ENCODE measurements at regions not wholly inside any gene's neighbourhood (a gene's known extent, or its start where the extent isn't known, plus 50 kb on each side); places are given as distances from the start of the nearest gene placed in this dataset.

DNA sequence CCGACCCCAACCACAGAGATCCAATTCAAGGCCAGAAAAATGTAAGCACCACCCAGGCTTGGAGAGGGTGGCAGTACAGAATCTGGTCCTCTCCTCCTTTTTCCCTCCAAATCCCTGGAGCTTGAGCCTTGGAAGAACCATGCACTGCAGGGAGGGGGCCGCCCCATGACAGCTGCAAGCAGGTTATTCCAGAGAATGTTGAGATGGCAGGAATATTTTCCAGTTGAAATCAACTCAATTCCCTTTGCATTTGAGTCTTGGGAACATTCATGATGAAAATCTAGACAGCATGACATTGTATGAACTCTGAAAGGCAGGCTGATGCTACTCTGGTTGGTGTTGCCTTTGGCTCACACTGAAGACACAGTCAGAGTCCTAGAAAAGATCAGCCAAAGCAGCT is 386.6 kb upstream of the FGF16 start:
- H4K20me1 ChIP-seq (ENCODE audit: insufficient read depth, low read length) = no peaks in the 10 kb centered on the region
- TF ChIP-seq, protein P1, sequence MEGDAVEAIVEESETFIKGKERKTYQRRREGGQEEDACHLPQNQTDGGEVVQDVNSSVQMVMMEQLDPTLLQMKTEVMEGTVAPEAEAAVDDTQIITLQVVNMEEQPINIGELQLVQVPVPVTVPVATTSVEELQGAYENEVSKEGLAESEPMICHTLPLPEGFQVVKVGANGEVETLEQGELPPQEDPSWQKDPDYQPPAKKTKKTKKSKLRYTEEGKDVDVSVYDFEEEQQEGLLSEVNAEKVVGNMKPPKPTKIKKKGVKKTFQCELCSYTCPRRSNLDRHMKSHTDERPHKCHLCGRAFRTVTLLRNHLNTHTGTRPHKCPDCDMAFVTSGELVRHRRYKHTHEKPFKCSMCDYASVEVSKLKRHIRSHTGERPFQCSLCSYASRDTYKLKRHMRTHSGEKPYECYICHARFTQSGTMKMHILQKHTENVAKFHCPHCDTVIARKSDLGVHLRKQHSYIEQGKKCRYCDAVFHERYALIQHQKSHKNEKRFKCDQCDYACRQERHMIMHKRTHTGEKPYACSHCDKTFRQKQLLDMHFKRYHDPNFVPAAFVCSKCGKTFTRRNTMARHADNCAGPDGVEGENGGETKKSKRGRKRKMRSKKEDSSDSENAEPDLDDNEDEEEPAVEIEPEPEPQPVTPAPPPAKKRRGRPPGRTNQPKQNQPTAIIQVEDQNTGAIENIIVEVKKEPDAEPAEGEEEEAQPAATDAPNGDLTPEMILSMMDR (IDR thresholded peaks at IDR 0.05; ENCODE audit: extremely low read depth, low read depth, low read length) = no peak
- DNase-seq (ENCODE audit: insufficient read length, low spot score, missing footprints) = no peak
- no peaks in the 10 kb centered on the region for H3K27me3 ChIP-seq (ENCODE audit: insufficient read depth, low read length)
- no peaks in the 10 kb centered on the region for H3K9me3 ChIP-seq (ENCODE audit: low read depth, low read length)
- H3K4me1 ChIP-seq (ENCODE audit: insufficient read depth, low read length) = no peaks in the 10 kb centered on the region
- H2AFZ ChIP-seq (ENCODE audit: low read length) = no peak overlapping the region
- H3K79me2 ChIP-seq (ENCODE audit: insufficient read depth, low read length) = no peaks in the 10 kb centered on the region
- no peak overlapping the region for H3K4me2 ChIP-seq (ENCODE audit: insufficient read depth, low read length)
- no peak overlapping the region for H3K4me3 ChIP-seq (ENCODE audit: insufficient read depth, low read length)
- H3K36me3 ChIP-seq (ENCODE audit: insufficient read depth, low read length) = no peaks in the 10 kb centered on the region
- no peak overlapping the region for H3K27ac ChIP-seq (ENCODE audit: low read depth, low read length)

- Histone ChIP-seq H3K4me3 (ENCODE audit: insufficient read depth, low read length) (no peak overlapping the region), H3K27me3 (ENCODE audit: insufficient read depth, low read length) (no peaks in the 10 kb centered on the region), H3K79me2 (ENCODE audit: insufficient read depth, low read length) (no peaks in the 10 kb centered on the region), H3K4me2 (ENCODE audit: insufficient read depth, low read length) (no peak overlapping the region), H3K27ac (ENCODE audit: low read depth, low read length) (no peak overlapping the region), H3K4me1 (ENCODE audit: insufficient read depth, low read length) (no peaks in the 10 kb centered on the region), H3K36me3 (ENCODE audit: insufficient read depth, low read length) (no peaks in the 10 kb centered on the region), H4K20me1 (ENCODE audit: insufficient read depth, low read length) (no peaks in the 10 kb centered on the region), H3K9me3 (ENCODE audit: low read depth, low read length) (no peaks in the 10 kb centered on the region), H2AFZ (ENCODE audit: low read length) (no peak overlapping the region)
- TF ChIP-seq, protein P1 (IDR thresholded peaks at IDR 0.05; ENCODE audit: extremely low read depth, low read depth, low read length) = no peak
- no peak for DNase-seq (ENCODE audit: insufficient read length, low spot score, missing footprints)
These were observed 386.2 kb upstream of the FGF16 start for GRCh38 chrX:77061022-77061421.

- Histone ChIP-seq H3K4me3 (ENCODE audit: insufficient read depth, low read length) (no peak overlapping the region), H3K79me2 (ENCODE audit: insufficient read depth, low read length) (no peaks in the 10 kb centered on the region), H3K36me3 (ENCODE audit: insufficient read depth, low read length) (no peaks in the 10 kb centered on the region), H3K27ac (ENCODE audit: low read depth, low read length) (no peak overlapping the region), H4K20me1 (ENCODE audit: insufficient read depth, low read length) (no peaks in the 10 kb centered on the region), H3K4me2 (ENCODE audit: insufficient read depth, low read length) (no peak overlapping the region), H3K27me3 (ENCODE audit: insufficient read depth, low read length) (no peaks in the 10 kb centered on the region), H2AFZ (ENCODE audit: low read length) (no peak overlapping the region), H3K4me1 (ENCODE audit: insufficient read depth, low read length) (no peaks in the 10 kb centered on the region), H3K9me3 (ENCODE audit: low read depth, low read length) (no peaks in the 10 kb centered on the region)
- no peak for DNase-seq (ENCODE audit: insufficient read length, low spot score, missing footprints)
- TF ChIP-seq, protein P1 (IDR thresholded peaks at IDR 0.05; ENCODE audit: extremely low read depth, low read depth, low read length) = no peak
These were observed 385.6 kb upstream of the FGF16 start for GRCh38 chrX:77061545-77061944.

DNA sequence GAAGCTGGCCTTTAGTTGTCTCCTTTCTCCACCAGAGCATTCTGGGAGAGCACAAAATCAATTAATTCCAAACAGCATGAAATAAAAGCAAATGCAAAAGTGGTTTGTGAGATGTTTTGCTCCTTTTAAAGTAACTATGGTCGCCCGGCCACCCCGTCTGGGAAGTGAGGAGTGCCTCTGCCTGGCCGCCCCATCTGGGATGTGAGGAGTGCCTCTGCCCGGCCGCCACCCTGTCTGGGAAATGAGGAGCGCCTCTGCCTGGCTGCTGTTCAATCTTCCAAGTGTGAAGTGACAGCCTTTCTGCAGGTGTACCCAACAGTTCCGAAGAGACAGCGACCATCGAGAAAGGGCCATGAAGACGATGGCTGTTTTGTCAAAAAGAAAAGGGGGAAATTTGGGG is 381.3 kb upstream of the FGF16 start:
- Histone ChIP-seq H3K4me3 (ENCODE audit: insufficient read depth, low read length) (no peak overlapping the region), H3K27me3 (ENCODE audit: insufficient read depth, low read length) (no peaks in the 10 kb centered on the region), H3K27ac (ENCODE audit: low read depth, low read length) (no peak overlapping the region), H4K20me1 (ENCODE audit: insufficient read depth, low read length) (no peaks in the 10 kb centered on the region), H3K9me3 (ENCODE audit: low read depth, low read length) (no peaks in the 10 kb centered on the region), H3K79me2 (ENCODE audit: insufficient read depth, low read length) (no peaks in the 10 kb centered on the region), H3K4me1 (ENCODE audit: insufficient read depth, low read length) (no peaks in the 10 kb centered on the region), H2AFZ (ENCODE audit: low read length) (no peak overlapping the region), H3K36me3 (ENCODE audit: insufficient read depth, low read length) (no peaks in the 10 kb centered on the region), H3K4me2 (ENCODE audit: insufficient read depth, low read length) (no peak overlapping the region)
- DNase-seq (ENCODE audit: insufficient read length, low spot score, missing footprints) = no peak
- TF ChIP-seq, protein P1 (IDR thresholded peaks at IDR 0.05; ENCODE audit: extremely low read depth, low read depth, low read length) = no peak

All from osteoblast (primary cell).